NCI-H1417 treated with DMSO at 0.1 percent for 48 hours (cell line): ENCODE measurements at regions not wholly inside any gene's neighbourhood (a gene's known extent, or its start where the extent isn't known, plus 50 kb on each side); places are given as distances from the start of the nearest gene placed in this dataset.

Source experiments
- DNase-seq: peaks from one replicate; lab custom pipeline; 2025; lab: John Stamatoyannopoulos, UW

DNA sequence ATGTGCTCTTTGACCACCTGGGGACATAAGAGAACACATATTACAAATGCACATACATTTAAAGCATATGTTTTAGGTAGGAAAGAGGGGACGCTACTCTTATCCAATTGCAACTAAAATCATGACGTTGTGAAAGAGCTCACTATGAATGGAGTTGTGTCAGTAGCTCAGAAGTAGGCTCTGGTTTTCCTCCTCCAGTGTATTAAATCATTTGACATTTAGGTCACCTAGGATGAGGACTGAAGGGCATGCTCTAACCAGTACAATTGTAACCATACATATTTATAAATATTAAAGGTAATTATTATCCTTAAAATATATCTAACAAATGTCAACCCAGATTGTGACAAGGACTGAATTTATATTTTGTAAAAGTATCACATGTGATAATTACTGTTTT is 389.0 kb downstream of the KLF12 start:
- no peak for DNase-seq

GRCh38 chr13:73742982-73743381 is 391.2 kb downstream of the KLF12 start:
- no peak for DNase-seq

GRCh38 chr13:73741742-73742141 is 392.5 kb downstream of the KLF12 start:
- no peak for DNase-seq

DNA sequence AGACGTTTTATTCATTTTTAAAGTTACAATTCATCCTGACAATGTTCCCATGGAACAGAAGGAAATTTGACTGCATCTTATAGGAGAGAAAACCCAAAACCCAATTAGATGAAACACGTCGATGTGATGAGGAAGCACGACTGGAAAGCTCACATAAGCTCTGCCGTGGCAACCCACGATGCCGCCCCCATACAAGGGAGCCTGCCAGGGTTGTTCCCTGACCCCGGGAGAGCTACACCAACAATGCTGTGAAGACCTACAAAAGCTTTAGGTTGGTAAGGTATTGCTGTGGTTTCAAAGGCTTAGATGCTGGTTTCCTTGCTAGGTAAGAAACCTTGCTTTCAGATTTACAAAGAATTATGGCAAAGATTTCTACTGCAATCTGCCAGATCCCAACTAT is 393.1 kb downstream of the KLF12 start:
- DNase-seq: no peak

DNA sequence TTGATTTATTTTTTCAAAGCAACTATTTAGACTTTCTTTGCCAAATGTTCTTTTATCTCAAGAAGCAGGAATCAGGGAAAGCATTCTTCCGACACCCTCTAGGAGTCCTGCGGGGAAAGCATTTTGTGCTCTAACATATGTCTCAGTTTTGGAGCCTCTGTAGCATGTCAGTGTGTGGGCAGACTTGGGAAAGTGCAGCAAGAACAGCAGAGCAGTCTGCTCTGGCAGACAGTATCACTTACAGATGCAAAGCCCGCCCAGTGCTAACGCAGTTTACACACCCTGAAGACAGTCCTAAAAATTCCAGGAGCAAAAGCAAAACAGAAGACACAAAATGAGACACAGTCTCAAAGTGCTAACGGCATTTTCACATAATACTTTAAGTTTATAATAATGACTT is 393.5 kb downstream of the KLF12 start:
- no peak for DNase-seq

- DNase-seq: no peak
These were observed 394.8 kb downstream of the KLF12 start for GRCh38 chr13:73739394-73739793.

GRCh38 chr13:73738626-73739025 is 395.6 kb downstream of the KLF12 start:
- no peak for DNase-seq

GRCh38 chr13:73737214-73737613 is 397.0 kb downstream of the KLF12 start:
- DNase-seq: no peak

DNA sequence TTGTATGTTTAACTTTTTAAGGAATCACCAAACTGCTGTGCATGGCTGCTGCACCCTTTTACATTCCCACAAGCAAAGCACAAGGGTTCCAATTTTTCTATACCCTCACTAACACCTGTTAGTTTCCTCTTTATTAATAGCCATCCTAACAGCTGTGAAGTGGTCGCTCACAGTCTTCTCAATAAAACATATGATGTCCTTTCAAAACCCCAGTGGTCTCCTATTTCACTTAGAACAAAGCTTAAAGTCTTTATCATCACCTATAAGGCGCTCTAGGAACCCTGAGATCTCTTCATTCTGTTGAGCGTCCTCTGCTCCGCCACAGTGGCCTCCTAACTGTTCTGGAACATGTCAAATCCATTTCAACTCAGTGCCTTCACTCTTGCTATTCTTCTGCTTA is 400.5 kb downstream of the KLF12 start:
- no peak for DNase-seq

- no peak for DNase-seq
These were observed 401.9 kb downstream of the KLF12 start for GRCh38 chr13:73732350-73732749.

DNA sequence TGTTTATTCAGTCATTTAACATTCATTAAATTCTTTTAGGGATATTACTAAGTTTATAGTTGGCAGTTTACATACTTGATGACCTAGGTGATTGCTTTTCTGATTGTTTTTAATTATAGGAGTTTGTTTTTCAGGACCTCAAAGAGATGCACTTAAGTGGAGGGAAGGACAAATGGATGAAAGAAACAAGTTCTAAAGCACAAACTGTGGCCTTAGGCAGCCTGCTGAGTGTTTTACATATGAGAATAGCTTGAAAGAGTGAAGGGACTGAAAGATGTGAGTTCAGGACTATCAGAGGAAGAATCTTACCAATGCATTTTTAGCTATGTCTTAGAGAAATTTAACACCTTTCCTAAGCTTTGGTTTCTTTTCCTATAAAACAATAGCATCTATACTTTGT is 402.6 kb downstream of the KLF12 start:
- no peak for DNase-seq

- no peak for DNase-seq
These were observed 404.2 kb downstream of the KLF12 start for GRCh38 chr13:73730014-73730413.

GRCh38 chr13:73729046-73729445 is 405.2 kb downstream of the KLF12 start:
- DNase-seq: no peak

- DNase-seq: no peak
These were observed 412.1 kb downstream of the KLF12 start for GRCh38 chr13:73722120-73722519.

DNA sequence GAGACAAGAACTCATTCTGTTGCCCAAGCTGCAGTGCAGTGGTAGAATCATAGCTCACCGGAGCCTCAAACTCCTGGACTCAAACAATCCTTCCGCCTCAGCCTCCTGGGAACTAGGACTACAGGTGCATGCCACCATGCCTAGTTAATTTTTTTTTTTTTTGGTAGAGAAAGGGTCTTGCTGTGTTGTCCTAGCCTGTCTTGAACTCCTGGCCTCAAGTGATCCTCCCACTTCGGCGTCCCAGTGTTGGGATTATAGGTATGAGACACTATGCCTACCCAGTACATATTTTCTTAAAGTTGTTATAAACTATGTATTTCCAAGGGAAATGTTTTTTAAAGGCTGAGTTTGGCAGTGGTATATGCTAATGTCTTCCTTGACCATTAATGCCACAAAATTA is 412.6 kb downstream of the KLF12 start:
- DNase-seq: no peak

- no peak for DNase-seq
These were observed 413.9 kb downstream of the KLF12 start for GRCh38 chr13:73720216-73720840.

DNA sequence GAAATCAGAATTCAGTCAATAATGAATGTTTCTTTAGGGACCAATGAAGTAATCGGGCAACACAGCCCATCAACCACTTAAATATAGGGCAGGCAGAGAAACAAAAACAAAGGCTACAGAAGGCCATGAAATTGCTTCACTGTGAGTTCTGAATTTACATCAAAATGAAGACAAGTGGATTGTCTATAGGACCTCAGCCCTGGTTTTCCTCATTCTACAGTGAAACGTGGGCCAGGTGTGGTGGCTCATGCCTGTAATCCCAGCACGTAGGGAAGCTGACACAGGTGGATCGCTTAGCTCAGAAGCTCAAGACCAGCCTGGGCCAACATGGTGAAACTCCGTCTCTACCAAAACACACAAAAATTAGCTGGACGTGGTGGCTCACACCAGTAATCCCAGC is 416.0 kb downstream of the KLF12 start:
- no peak for DNase-seq

GRCh38 chr13:73717632-73718031 is 416.6 kb downstream of the KLF12 start:
- DNase-seq: no peak

GRCh38 chr13:73715911-73716510 is 418.2 kb downstream of the KLF12 start:
- no peak for DNase-seq

- DNase-seq: no peak
These were observed 418.9 kb downstream of the KLF12 start for GRCh38 chr13:73715114-73715910.

GRCh38 chr13:73714522-73714921 is 419.7 kb downstream of the KLF12 start:
- no peak for DNase-seq

GRCh38 chr13:73708393-73708985 is 425.7 kb downstream of the KLF12 start:
- DNase-seq: peak; percentile 63

GRCh38 chr13:73704587-73704986 is 429.6 kb downstream of the KLF12 start:
- DNase-seq: no peak
